Aorta (tissue), 5 donors: ENCODE measurements at regions not wholly inside any gene's neighbourhood (a gene's known extent, or its start where the extent isn't known, plus 50 kb on each side); places are given as distances from the start of the nearest gene placed in this dataset.

Experiments
- ATAC-seq: fragments of 200-7000 bp; cut with Tn5 transposase; one replicate; pipeline ENCODE4 v1.9.1; 2022; ENCODE audit warnings: moderate library complexity; ENCODE audit not compliant: low FRiP score
- DNase-seq, 2 donors: peaks; one replicate each; pipeline ENCODE4 v3.0.0-alpha.2; 2020
- H3K27ac ChIP-seq, 2 donors: one replicate each; pipeline ENCODE4 v1.5.1; 2013; ENCODE audit warnings: low read length in 2 of 2, mild to moderate bottlenecking in 2 of 2, moderate library complexity in 2 of 2, control low read depth in 1 of 2, inconsistent platforms in 1 of 2, low read depth in 1 of 2
- H3K27me3 ChIP-seq, 2 donors: one replicate each; pipeline ENCODE4 v1.6.1; 2013; ENCODE audit warnings: control low read depth in 1 of 2, low read length in 1 of 2, mild to moderate bottlenecking in 1 of 2, moderate library complexity in 1 of 2; ENCODE audit not compliant: insufficient read depth in 2 of 2, control insufficient read depth in 1 of 2
- H3K36me3 ChIP-seq, 2 donors: one replicate each; pipeline ENCODE4 v1.6.1; 2013; ENCODE audit warnings: control low read depth in 1 of 2, low read length in 1 of 2, mild to moderate bottlenecking in 1 of 2; ENCODE audit not compliant: insufficient read depth in 2 of 2, control insufficient read depth in 1 of 2
- H3K4me1 ChIP-seq, 2 donors: one replicate each; pipeline ENCODE4 v1.6.1; 2013; ENCODE audit warnings: low read length in 2 of 2, control low read depth in 1 of 2, mild to moderate bottlenecking in 1 of 2, moderate library complexity in 1 of 2; ENCODE audit not compliant: insufficient read depth in 2 of 2, control insufficient read depth in 1 of 2
- H3K4me3 ChIP-seq, 2 donors: one replicate each; pipeline ENCODE4 v1.5.1; 2013; ENCODE audit warnings: low read length in 2 of 2, control low read depth in 1 of 2, mild to moderate bottlenecking in 1 of 2
- H3K9me3 ChIP-seq: one replicate; pipeline ENCODE4 v1.6.1; 2013; ENCODE audit warnings: mild to moderate bottlenecking, low read length; ENCODE audit not compliant: control insufficient read depth
- WGBS, 2 donors: extraction: QIAGEN DNeasy Blood & Tissue Kit; methylation state at CpG; one replicate each; pipeline ENCODE4 v1.1.7; 2013; 5-methylcytosine and 5-hydroxymethylcytosine counted together
- intact Hi-C, 2 donors: fragments of 100-400 bp; cut with DNase I; formaldehyde crosslinking; loops; one replicate each; pipeline versions ENCODE4 v1.14.2 to v1.15.0; 2022
- donor health status: healthy with polysubstance abuse.
- donor health status: Bipolar disorder and iron deficiency.
- donor health status: DM: no; HTN: no; CAD: no.
- donor health status: DM: no; HTN: no; CAD: no.
- donor health status: DM: yes; HTN: yes; CAD: no.

GRCh38 chr5:12258549-12258948 lies 354.3 kb upstream of the CTNND2 start:
- no peak overlapping the region for H3K4me3 ChIP-seq
- no peaks in the 10 kb centered on the region for H3K36me3 ChIP-seq
- intact Hi-C loops = no loop called here
- 73 to 77% methylated on average over 2 of the region's 2 CpGs for WGBS, 2 donors
- no peak overlapping the region for H3K27ac ChIP-seq
- no peaks in the 10 kb centered on the region for H3K27me3 ChIP-seq
- no peaks in the 10 kb centered on the region for H3K9me3 ChIP-seq
- H3K4me1 ChIP-seq = no peaks in the 10 kb centered on the region
- no peak for ATAC-seq
- no peak for DNase-seq

GRCh38 chr5:12250454-12250853 lies 346.2 kb upstream of the CTNND2 start:
- ATAC-seq (no peak), DNase-seq (no peak)
- Histone ChIP-seq H3K36me3 (no peaks in the 10 kb centered on the region), H3K27me3 (no peaks in the 10 kb centered on the region), H3K4me1 (no peaks in the 10 kb centered on the region), H3K27ac (no peak overlapping the region), H3K9me3 (no peaks in the 10 kb centered on the region), H3K4me3 (no peak overlapping the region)
- intact Hi-C loops = no loop called here
- 69 to 71% methylated on average over 2 of the region's 2 CpGs for WGBS, 2 donors

- Histone ChIP-seq H3K27ac (no peak overlapping the region), H3K36me3 (no peaks in the 10 kb centered on the region), H3K4me3 (no peak overlapping the region), H3K27me3 (no peaks in the 10 kb centered on the region), H3K4me1 (no peaks in the 10 kb centered on the region), H3K9me3 (no peaks in the 10 kb centered on the region)
- intact Hi-C loops = no loop called here
- no peak for DNase-seq
- whole genome bisulfite sequencing, 2 donors = 74 to 81% methylated on average over 3 of the region's 3 CpGs
- ATAC-seq = no peak
These were observed 344.6 kb upstream of the CTNND2 start for GRCh38 chr5:12248831-12249230.

- WGBS, 2 donors = 79 to 81% methylated on average over 5 of the region's 5 CpGs
- no peak for DNase-seq
- Histone ChIP-seq H3K27ac (no peak overlapping the region), H3K36me3 (no peaks in the 10 kb centered on the region), H3K4me3 (no peak overlapping the region), H3K4me1 (no peaks in the 10 kb centered on the region), H3K27me3 (no peaks in the 10 kb centered on the region), H3K9me3 (no peaks in the 10 kb centered on the region)
- intact Hi-C loops = no loop called here
- no peak for ATAC-seq
These were observed 341.8 kb upstream of the CTNND2 start for GRCh38 chr5:12246036-12246435.

GRCh38 chr5:12245429-12245828 lies 341.2 kb upstream of the CTNND2 start:
- no peaks in the 10 kb centered on the region for H3K36me3 ChIP-seq
- no peaks in the 10 kb centered on the region for H3K27me3 ChIP-seq
- H3K9me3 ChIP-seq = peaks cover 1% of the 10 kb centered on the region
- H3K27ac ChIP-seq = no peak overlapping the region
- WGBS, 2 donors = 83 to 88% methylated on average over 3 of the region's 3 CpGs
- DNase-seq = no peak
- no peak overlapping the region for H3K4me3 ChIP-seq
- no peak for ATAC-seq
- intact Hi-C loops = no loop called here
- H3K4me1 ChIP-seq = no peaks in the 10 kb centered on the region

GRCh38 chr5:12242950-12243888 lies 339.0 kb upstream of the CTNND2 start:
- Histone ChIP-seq H3K36me3 (no peaks in the 10 kb centered on the region), H3K27me3 (no peaks in the 10 kb centered on the region), H3K4me3 (no peak overlapping the region), H3K9me3 (peaks cover 3% of the 10 kb centered on the region), H3K4me1 (no peaks in the 10 kb centered on the region), H3K27ac (no peak overlapping the region)
- WGBS, 2 donors = 72 to 74% methylated on average over 9 of the region's 9 CpGs
- DNase-seq = no peak
- intact Hi-C loops = no loop called here
- ATAC-seq = no peak

- no peaks in the 10 kb centered on the region for H3K36me3 ChIP-seq
- no peak for ATAC-seq
- H3K9me3 ChIP-seq = peaks cover 3% of the 10 kb centered on the region
- 20 to 33% methylated on average over 6 of the region's 6 CpGs for WGBS, 2 donors
- intact Hi-C loops = no loop called here
- DNase-seq = no peak
- H3K4me1 ChIP-seq = no peaks in the 10 kb centered on the region
- no peak overlapping the region for H3K27ac ChIP-seq
- no peaks in the 10 kb centered on the region for H3K27me3 ChIP-seq
- H3K4me3 ChIP-seq = no peak overlapping the region
These were observed 333.8 kb upstream of the CTNND2 start for GRCh38 chr5:12237837-12238575.

- DNase-seq (no peak), ATAC-seq (no peak)
- intact Hi-C loops = no loop called here
- Histone ChIP-seq H3K27ac (no peak overlapping the region), H3K27me3 (no peaks in the 10 kb centered on the region), H3K4me1 (no peaks in the 10 kb centered on the region), H3K36me3 (no peaks in the 10 kb centered on the region), H3K4me3 (no peak overlapping the region), H3K9me3 (no peaks in the 10 kb centered on the region)
- 81 to 83% methylated on average over 9 of the region's 9 CpGs for WGBS, 2 donors
These were observed 326.4 kb upstream of the CTNND2 start for GRCh38 chr5:12230659-12231058.

GRCh38 chr5:12217039-12217438 lies 312.8 kb upstream of the CTNND2 start:
- no peak overlapping the region for H3K27ac ChIP-seq
- DNase-seq = no peak
- H3K9me3 ChIP-seq = peaks cover 2% of the 10 kb centered on the region
- H3K27me3 ChIP-seq = no peaks in the 10 kb centered on the region
- H3K36me3 ChIP-seq = no peaks in the 10 kb centered on the region
- no peak overlapping the region for H3K4me3 ChIP-seq
- intact Hi-C loops = no loop called here
- no peak for ATAC-seq
- H3K4me1 ChIP-seq = no peaks in the 10 kb centered on the region
- WGBS, 2 donors = 49 to 64% methylated on average over 2 of the region's 2 CpGs
